Karpas-422 (cell line): ENCODE measurements at regions not wholly inside any gene's neighbourhood (a gene's known extent, or its start where the extent isn't known, plus 50 kb on each side); places are given as distances from the start of the nearest gene placed in this dataset.

ENCODE experiments used
- DNase-seq: peaks from one replicate; pipeline ENCODE4 v3.0.0-alpha.2; 2015
- H2AFZ ChIP-seq: fragments of 200-600 bp; sonication (generic); 2 replicates; pipeline ENCODE4 v1.6.1; 2014; ENCODE audit warnings: antibody characterized with exemption, low read length, mixed read lengths
- H3K27ac ChIP-seq: fragments of 200-600 bp; sonication (generic); 2 replicates; pipeline ENCODE4 v1.5.1; 2014; ENCODE audit warnings: mild to moderate bottlenecking, low read length, moderate library complexity
- H3K27me3 ChIP-seq: fragments of 200-600 bp; sonication (generic); 2 replicates; pipeline ENCODE4 v1.6.1; 2014; ENCODE audit warnings: low read length, mixed read lengths
- H3K36me3 ChIP-seq: fragments of 200-600 bp; sonication (generic); 2 replicates; pipeline ENCODE4 v1.6.1; 2014; ENCODE audit warnings: low read length, mixed read lengths; ENCODE audit not compliant: insufficient read depth
- H3K4me1 ChIP-seq: fragments of 200-600 bp; sonication (generic); 2 replicates; pipeline ENCODE4 v1.6.1; 2014; ENCODE audit warnings: mild to moderate bottlenecking, low read length, mixed read lengths
- H3K4me2 ChIP-seq: fragments of 200-600 bp; sonication (generic); 2 replicates; pipeline ENCODE4 v1.6.1; 2014; ENCODE audit warnings: low read length, low read depth, mild to moderate bottlenecking; ENCODE audit not compliant: poor library complexity, severe bottlenecking
- H3K4me3 ChIP-seq: fragments of 200-600 bp; sonication (generic); 2 replicates; pipeline ENCODE4 v1.5.1; 2014; ENCODE audit warnings: mild to moderate bottlenecking, antibody characterized with exemption, low read length, mixed read lengths
- H3K79me2 ChIP-seq: fragments of 200-600 bp; sonication (generic); 2 replicates; pipeline ENCODE4 v1.6.1; 2014; ENCODE audit warnings: mild to moderate bottlenecking, low read length, mixed read lengths
- H3K9ac ChIP-seq: fragments of 200-600 bp; sonication (generic); 2 replicates; pipeline ENCODE4 v1.6.0; 2014; ENCODE audit warnings: low read length
- H3K9me2 ChIP-seq: fragments of 200-600 bp; sonication (generic), shearing (Covaris generic); replicated peaks from 2 replicates; pipeline ENCODE4 v1.6.0; 2014; ENCODE audit warnings: mild to moderate bottlenecking, low read length, moderate library complexity; ENCODE audit not compliant: insufficient read depth
- H3K9me3 ChIP-seq: fragments of 300-700, 200-600 bp; sonication (generic); 2 replicates; pipeline ENCODE4 v1.6.1; 2014; ENCODE audit warnings: low read length, mixed read lengths
- H4K20me1 ChIP-seq: fragments of 200-600 bp; sonication (generic); 2 replicates; pipeline ENCODE4 v1.6.1; 2014; ENCODE audit warnings: mild to moderate bottlenecking, antibody characterized with exemption, low read length, low read depth; ENCODE audit not compliant: insufficient read depth

GRCh38 chr3:191624299-191624698, 163.3 kb downstream of the PYDC2 start:
- Histone ChIP-seq H3K27me3 (no peaks in the 10 kb centered on the region; the same call in 1 of the 2 replicates), H3K9me2 (no peaks in the 10 kb centered on the region; the same call in 1 of the 2 replicates), H3K36me3 (no peaks in the 10 kb centered on the region), H2AFZ (no peak overlapping the region), H3K4me3 (no peak overlapping the region), H3K4me2 (no peak overlapping the region), H3K9ac (no peak overlapping the region), H3K9me3 (peaks cover 2% of the 10 kb centered on the region; the same call in 1 of the 2 replicates), H4K20me1 (no peaks in the 10 kb centered on the region), H3K27ac (no peak overlapping the region), H3K4me1 (no peaks in the 10 kb centered on the region), H3K79me2 (no peaks in the 10 kb centered on the region)
- DNase-seq = no peak

- Histone ChIP-seq H2AFZ (no peak overlapping the region), H3K4me2 (no peak overlapping the region)
- no peak for DNase-seq
Observed at GRCh38 chr3:191627064-191627463, 166.1 kb downstream of the PYDC2 start.

DNA sequence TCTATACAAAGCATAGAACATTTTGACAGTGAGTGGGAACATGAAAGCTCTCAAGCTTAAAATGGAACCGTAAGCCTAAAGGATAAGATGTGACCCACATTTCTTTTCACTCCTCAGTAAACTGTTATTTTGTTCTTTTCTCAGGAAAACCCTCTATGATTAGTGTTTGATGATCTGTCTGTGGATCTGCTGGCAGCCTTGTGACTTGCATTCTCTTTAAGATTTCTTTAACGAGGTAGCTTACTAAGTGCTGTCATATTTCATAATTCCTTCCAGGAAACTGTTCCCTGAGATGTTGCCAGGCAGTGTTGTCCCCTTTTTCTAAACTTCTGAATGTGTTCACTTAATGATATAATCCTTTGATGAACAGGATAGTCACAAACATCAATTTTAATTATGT, 167.6 kb downstream of the PYDC2 start:
- Histone ChIP-seq H3K4me1 (no peaks in the 10 kb centered on the region), H3K79me2 (no peaks in the 10 kb centered on the region), H3K4me3 (no peak overlapping the region), H3K4me2 (no peak overlapping the region), H3K9me3 (peaks cover 3% of the 10 kb centered on the region; the same call in 1 of the 2 replicates), H4K20me1 (no peaks in the 10 kb centered on the region), H2AFZ (no peak overlapping the region), H3K9ac (no peak overlapping the region), H3K27me3 (no peaks in the 10 kb centered on the region; the same call in 1 of the 2 replicates), H3K36me3 (no peaks in the 10 kb centered on the region), H3K9me2 (no peaks in the 10 kb centered on the region; the same call in 1 of the 2 replicates), H3K27ac (no peak overlapping the region)
- DNase-seq = no peak

More at GRCh38 chr3:191627064-191627463, 166.1 kb downstream of the PYDC2 start:
- Histone ChIP-seq H3K27ac (no peak overlapping the region), H3K4me3 (no peak overlapping the region), H4K20me1 (no peaks in the 10 kb centered on the region), H3K4me1 (no peaks in the 10 kb centered on the region), H3K27me3 (no peaks in the 10 kb centered on the region; the same call in 1 of the 2 replicates), H3K9me2 (no peaks in the 10 kb centered on the region; the same call in 1 of the 2 replicates), H3K9ac (no peak overlapping the region), H3K9me3 (peaks cover 2% of the 10 kb centered on the region; the same call in 1 of the 2 replicates), H3K36me3 (no peaks in the 10 kb centered on the region), H3K79me2 (no peaks in the 10 kb centered on the region)

GRCh38 chr3:191631496-191631895, 170.5 kb downstream of the PYDC2 start:
- H3K4me2 ChIP-seq = no peak overlapping the region
- DNase-seq = no peak
- H4K20me1 ChIP-seq = no peaks in the 10 kb centered on the region
- H3K27ac ChIP-seq = no peak overlapping the region
- no peak overlapping the region for H2AFZ ChIP-seq
- H3K9me2 ChIP-seq = no peaks in the 10 kb centered on the region
- H3K27me3 ChIP-seq = no peaks in the 10 kb centered on the region; the same call in 1 of the 2 replicates
- no peaks in the 10 kb centered on the region for H3K79me2 ChIP-seq
- H3K4me3 ChIP-seq = no peak overlapping the region
- no peak overlapping the region for H3K9ac ChIP-seq
- peaks cover 3% of the 10 kb centered on the region; the same call in 1 of the 2 replicates for H3K9me3 ChIP-seq
- H3K4me1 ChIP-seq = no peaks in the 10 kb centered on the region
- H3K36me3 ChIP-seq = no peaks in the 10 kb centered on the region

DNA sequence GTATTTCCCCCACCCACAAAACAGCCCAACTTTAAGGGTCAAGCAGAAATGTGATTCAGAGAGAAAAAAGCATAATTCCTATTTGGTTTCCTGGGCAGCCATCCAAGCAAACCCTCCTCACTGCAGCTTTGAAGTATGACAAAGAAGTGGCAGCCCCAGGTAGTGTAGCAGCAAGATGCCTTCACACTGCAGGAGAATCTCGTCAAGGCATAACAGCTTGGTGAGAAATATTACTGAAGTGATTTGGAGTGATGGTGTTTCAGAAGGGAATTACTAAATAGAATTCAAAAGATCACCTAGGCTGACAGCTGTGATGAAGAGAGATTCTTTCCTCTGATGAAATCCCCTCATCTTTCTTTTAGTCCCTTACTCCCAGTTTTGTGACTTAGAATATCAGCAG, 173.9 kb downstream of the PYDC2 start:
- H3K9me3 ChIP-seq = peaks cover 3% of the 10 kb centered on the region; the same call in 1 of the 2 replicates
- H3K4me1 ChIP-seq = no peaks in the 10 kb centered on the region
- H3K27ac ChIP-seq = no peak overlapping the region
- H3K9ac ChIP-seq = no peak overlapping the region
- H3K4me3 ChIP-seq = no peak overlapping the region
- no peaks in the 10 kb centered on the region for H3K9me2 ChIP-seq
- no peaks in the 10 kb centered on the region for H3K36me3 ChIP-seq
- H3K4me2 ChIP-seq = no peak overlapping the region
- no peak for DNase-seq
- H3K79me2 ChIP-seq = no peaks in the 10 kb centered on the region
- no peaks in the 10 kb centered on the region for H3K27me3 ChIP-seq
- H4K20me1 ChIP-seq = no peaks in the 10 kb centered on the region
- no peak overlapping the region for H2AFZ ChIP-seq

GRCh38 chr3:191637611-191638010, 176.6 kb downstream of the PYDC2 start:
- no peaks in the 10 kb centered on the region for H3K27me3 ChIP-seq

DNA sequence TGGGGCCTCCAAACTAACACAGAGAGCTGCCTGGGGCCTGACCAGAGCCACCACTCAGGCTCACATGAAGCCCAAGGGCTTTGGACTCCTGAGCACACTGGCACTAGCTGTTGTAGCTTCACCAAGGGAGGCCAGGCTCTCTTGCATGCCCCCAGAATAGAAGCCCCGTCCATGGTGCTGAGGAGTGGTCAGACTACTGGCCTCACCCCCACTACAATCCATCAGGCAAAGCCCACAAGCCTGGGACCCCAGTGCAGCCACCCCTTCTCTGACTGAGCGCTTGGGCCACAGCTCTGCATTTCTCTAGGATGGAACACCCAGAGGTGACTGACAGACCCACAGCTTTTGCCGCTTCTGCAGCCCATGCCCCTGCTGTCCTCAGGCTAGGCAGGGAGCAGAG, 180.8 kb downstream of the PYDC2 start:
- H3K79me2 ChIP-seq = no peaks in the 10 kb centered on the region
- no peaks in the 10 kb centered on the region for H3K27me3 ChIP-seq
- no peaks in the 10 kb centered on the region for H3K4me1 ChIP-seq
- H4K20me1 ChIP-seq = no peaks in the 10 kb centered on the region
- no peak overlapping the region for H3K4me2 ChIP-seq
- H3K36me3 ChIP-seq = no peaks in the 10 kb centered on the region
- no peak overlapping the region for H3K9ac ChIP-seq
- no peaks in the 10 kb centered on the region for H3K9me2 ChIP-seq
- H2AFZ ChIP-seq = no peak overlapping the region
- peaks cover 17% of the 10 kb centered on the region for H3K9me3 ChIP-seq
- H3K27ac ChIP-seq = no peak overlapping the region
- DNase-seq = no peak
- H3K4me3 ChIP-seq = no peak overlapping the region

More at GRCh38 chr3:191637611-191638010, 176.6 kb downstream of the PYDC2 start:
- DNase-seq = no peak
- Histone ChIP-seq H3K4me1 (no peaks in the 10 kb centered on the region), H4K20me1 (no peaks in the 10 kb centered on the region), H3K9me2 (no peaks in the 10 kb centered on the region), H3K9me3 (peaks cover 7% of the 10 kb centered on the region), H3K27ac (no peak overlapping the region), H3K4me2 (no peak overlapping the region), H3K9ac (no peak overlapping the region), H2AFZ (no peak overlapping the region), H3K4me3 (no peak overlapping the region), H3K79me2 (no peaks in the 10 kb centered on the region), H3K36me3 (no peaks in the 10 kb centered on the region)

DNA sequence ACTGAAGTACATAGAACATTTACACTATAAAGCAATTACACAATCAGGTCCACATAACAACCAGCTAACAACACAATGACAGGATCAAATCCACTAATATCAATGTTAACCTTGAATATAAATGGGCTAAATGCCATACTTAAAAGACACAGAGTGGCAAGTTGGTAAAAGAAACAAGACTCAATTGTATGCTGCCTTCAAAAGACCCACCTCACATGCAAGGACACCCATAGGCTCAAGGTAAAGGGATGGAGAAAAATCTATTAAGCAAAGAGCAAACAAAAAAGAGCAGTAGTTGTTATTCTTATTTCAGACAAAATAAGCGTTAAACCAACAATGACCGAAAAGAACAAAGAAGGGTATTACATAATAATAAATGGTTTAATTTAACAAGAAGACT, 183.3 kb downstream of the PYDC2 start:
- no peaks in the 10 kb centered on the region for H3K79me2 ChIP-seq
- H3K9me2 ChIP-seq = no peaks in the 10 kb centered on the region
- H4K20me1 ChIP-seq = no peaks in the 10 kb centered on the region
- no peak overlapping the region for H3K27ac ChIP-seq
- no peaks in the 10 kb centered on the region for H3K27me3 ChIP-seq
- H3K4me1 ChIP-seq = no peaks in the 10 kb centered on the region
- no peak overlapping the region for H3K4me3 ChIP-seq
- H3K9me3 ChIP-seq = peaks cover 22% of the 10 kb centered on the region
- no peak overlapping the region for H2AFZ ChIP-seq
- no peak overlapping the region for H3K4me2 ChIP-seq
- no peak overlapping the region for H3K9ac ChIP-seq
- no peak for DNase-seq
- no peaks in the 10 kb centered on the region for H3K36me3 ChIP-seq
